ENCODE measurements at regions not wholly inside any gene's neighbourhood (a gene's known extent, or its start where the extent isn't known, plus 50 kb on each side); places are given as distances from the start of the nearest gene placed in this dataset.

DNA sequence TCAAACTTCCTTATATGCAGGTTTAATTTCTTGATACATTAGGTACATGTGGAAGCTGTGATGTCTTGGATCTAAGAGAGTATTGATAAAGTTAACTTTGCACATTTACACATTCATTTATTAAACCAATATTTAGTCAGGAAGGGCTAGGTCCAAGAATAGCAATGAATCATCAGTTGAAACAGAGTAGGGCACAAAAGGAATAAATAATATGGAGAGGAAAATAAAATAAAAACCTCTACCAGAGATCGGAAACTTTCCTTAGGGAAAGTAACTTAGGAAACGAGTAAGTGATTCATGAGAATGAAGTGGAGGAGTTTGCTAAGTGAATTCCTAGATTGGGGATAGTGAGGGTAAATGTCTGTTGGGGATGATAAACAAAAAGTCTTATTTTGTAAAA is 259.4 kb upstream of the DACH1 start:
- BruUV-seq (replicated peaks): no TSS peak
- H3K36me3 ChIP-seq (ENCODE audit: control insufficient read depth in 2 of 2, insufficient read depth in 2 of 2, low read length in 1 of 2): no peaks in the 10 kb centered on the region
- no peak for TF ChIP-seq SIN3A (IDR thresholded peaks at IDR 0.05; ENCODE audit: low read depth, low read length)
- TF ChIP-seq MYC (IDR thresholded peaks at IDR 0.05; ENCODE audit: insufficient read depth, insufficient read length, insufficient replicate concordance, low read length, severe bottlenecking): no peak
- TF ChIP-seq, protein P1, sequence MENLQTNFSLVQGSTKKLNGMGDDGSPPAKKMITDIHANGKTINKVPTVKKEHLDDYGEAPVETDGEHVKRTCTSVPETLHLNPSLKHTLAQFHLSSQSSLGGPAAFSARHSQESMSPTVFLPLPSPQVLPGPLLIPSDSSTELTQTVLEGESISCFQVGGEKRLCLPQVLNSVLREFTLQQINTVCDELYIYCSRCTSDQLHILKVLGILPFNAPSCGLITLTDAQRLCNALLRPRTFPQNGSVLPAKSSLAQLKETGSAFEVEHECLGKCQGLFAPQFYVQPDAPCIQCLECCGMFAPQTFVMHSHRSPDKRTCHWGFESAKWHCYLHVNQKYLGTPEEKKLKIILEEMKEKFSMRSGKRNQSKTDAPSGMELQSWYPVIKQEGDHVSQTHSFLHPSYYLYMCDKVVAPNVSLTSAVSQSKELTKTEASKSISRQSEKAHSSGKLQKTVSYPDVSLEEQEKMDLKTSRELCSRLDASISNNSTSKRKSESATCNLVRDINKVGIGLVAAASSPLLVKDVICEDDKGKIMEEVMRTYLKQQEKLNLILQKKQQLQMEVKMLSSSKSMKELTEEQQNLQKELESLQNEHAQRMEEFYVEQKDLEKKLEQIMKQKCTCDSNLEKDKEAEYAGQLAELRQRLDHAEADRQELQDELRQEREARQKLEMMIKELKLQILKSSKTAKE (IDR thresholded peaks at IDR 0.05; ENCODE audit: low read depth, poor library complexity, severe bottlenecking): no peak
- TF ChIP-seq BCL11A (IDR thresholded peaks at IDR 0.05; ENCODE audit: low read depth, low read length): no peak
- TF ChIP-seq SMARCA5 (IDR thresholded peaks at IDR 0.05): no peak
- no peak for TF ChIP-seq NFYA (IDR thresholded peaks at IDR 0.05; ENCODE audit: borderline replicate concordance, low read depth, low read length)
- no peak for TF ChIP-seq SMAD5 (IDR thresholded peaks at IDR 0.05; ENCODE audit: low read depth)
- no peak for TF ChIP-seq CBX3 (IDR thresholded peaks at IDR 0.05; ENCODE audit: borderline replicate concordance, low read depth)
- no peak for TF ChIP-seq PAX5 (IDR thresholded peaks at IDR 0.05; ENCODE audit: borderline replicate concordance, low read depth, low read length)
- no peak for TF ChIP-seq IKZF1 (conservative IDR thresholded peaks at IDR 0.05)
- TF ChIP-seq, protein P2, sequence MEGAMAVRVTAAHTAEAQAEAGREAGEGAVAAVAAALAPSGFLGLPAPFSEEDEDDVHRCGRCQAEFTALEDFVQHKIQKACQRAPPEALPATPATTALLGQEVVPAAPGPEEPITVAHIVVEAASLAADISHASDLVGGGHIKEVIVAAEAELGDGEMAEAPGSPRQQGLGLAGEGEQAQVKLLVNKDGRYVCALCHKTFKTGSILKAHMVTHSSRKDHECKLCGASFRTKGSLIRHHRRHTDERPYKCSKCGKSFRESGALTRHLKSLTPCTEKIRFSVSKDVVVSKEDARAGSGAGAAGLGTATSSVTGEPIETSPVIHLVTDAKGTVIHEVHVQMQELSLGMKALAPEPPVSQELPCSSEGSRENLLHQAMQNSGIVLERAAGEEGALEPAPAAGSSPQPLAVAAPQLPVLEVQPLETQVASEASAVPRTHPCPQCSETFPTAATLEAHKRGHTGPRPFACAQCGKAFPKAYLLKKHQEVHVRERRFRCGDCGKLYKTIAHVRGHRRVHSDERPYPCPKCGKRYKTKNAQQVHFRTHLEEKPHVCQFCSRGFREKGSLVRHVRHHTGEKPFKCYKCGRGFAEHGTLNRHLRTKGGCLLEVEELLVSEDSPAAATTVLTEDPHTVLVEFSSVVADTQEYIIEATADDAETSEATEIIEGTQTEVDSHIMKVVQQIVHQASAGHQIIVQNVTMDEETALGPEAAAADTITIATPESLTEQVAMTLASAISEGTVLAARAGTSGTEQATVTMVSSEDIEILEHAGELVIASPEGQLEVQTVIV (IDR thresholded peaks at IDR 0.05; ENCODE audit: borderline replicate concordance, partially characterized antibody): no peak
- no peak for TF ChIP-seq KAT2A (conservative IDR thresholded peaks at IDR 0.05; ENCODE audit: control insufficient read depth, low read depth, low read length)
- TF ChIP-seq MYB (IDR thresholded peaks at IDR 0.05; ENCODE audit: borderline replicate concordance, low read depth, low read length): no peak
- POLR2A ChIA-PET: no interaction called here
- SMC1A ChIA-PET (ENCODE audit: uncharacterized antibody, unreplicated experiment): no interaction called here
- H3K4me3 ChIP-seq: no peak overlapping the region
- FAIRE-seq: no peak
- 23% methylated on average over 2 of the region's 2 CpGs for WGBS (ENCODE audit: insufficient coverage, insufficient replicate concordance, low lambda C conversion rate, missing lambda C conversion rate)
- no peaks in the 10 kb centered on the region for H4K20me1 ChIP-seq (ENCODE audit: control insufficient read depth, insufficient read depth)
- no peaks in the 10 kb centered on the region for H3K4me1 ChIP-seq (ENCODE audit: control insufficient read depth, insufficient read depth, low read length)
- no peaks in the 10 kb centered on the region for H3K27me3 ChIP-seq (replicated peaks in 1 of 2; ENCODE audit: control insufficient read depth in 2 of 2, insufficient read depth in 2 of 2, low read length in 1 of 2)
- H3K79me2 ChIP-seq (ENCODE audit: control insufficient read depth, insufficient read depth, low read length): no peaks in the 10 kb centered on the region
- CTCF ChIA-PET: no interaction called here
- no peak overlapping the region for H3K27ac ChIP-seq (ENCODE audit: control insufficient read depth, insufficient read depth)
- no peak for ATAC-seq
- in situ Hi-C loops (cut with MboI) (no loop called here), intact Hi-C loops (cut with micrococcal nuclease; ENCODE audit: unreplicated experiment) (no loop called here)
- no peak for DNase-seq (ENCODE audit: low read depth, low spot score)
- no peaks in the 10 kb centered on the region for H3K9me3 ChIP-seq (replicated peaks; ENCODE audit: control insufficient read depth, insufficient read depth, low read length)
- H3K9ac ChIP-seq (ENCODE audit: control insufficient read depth, insufficient read depth, low read length): no peak overlapping the region
- no peak overlapping the region for H2AFZ ChIP-seq (ENCODE audit: control insufficient read depth, low read depth, low read length)
- RAD21 ChIA-PET (ENCODE audit: unreplicated experiment): no interaction called here
- no peak overlapping the region for H3K4me2 ChIP-seq (ENCODE audit: control insufficient read depth, insufficient read depth)
